A549 (cell line): ENCODE measurements at regions not wholly inside any gene's neighbourhood (a gene's known extent, or its start where the extent isn't known, plus 50 kb on each side); places are given as distances from the start of the nearest gene placed in this dataset.

Experiments used
- ATAC-seq, 2 experiments: fragments of 200-7000 bp in 1 of 2; fragments of >200 bp in 1 of 2; cut with Nextera tagmentation in 1 of 2; cut with Tn5 transposase in 1 of 2; 3 replicates each; pipeline versions ENCODE4 v1.8.0 to v1.9.1; 2018 to 2020; ENCODE audit warnings: mild to moderate bottlenecking in 1 of 2, moderate library complexity in 1 of 2
- CTCF ChIA-PET: fragments of 300-600 bp; sonication (Branson Sonifier 250); formaldehyde crosslinking; extraction: SDS; loops from one replicate; lab custom pipeline; 2021; ENCODE audit warnings: antibody characterized with exemption, inconsistent platforms; lab: Yijun Ruan, JAX
- POLR2A ChIA-PET: fragments of 350-600 bp; formaldehyde crosslinking; extraction: SDS; loops from one replicate; lab custom pipeline; 2021; ENCODE audit warnings: antibody characterized with exemption, inconsistent platforms; lab: Yijun Ruan, JAX
- DNase-seq, 2 experiments: peaks; one replicate each; pipeline versions ENCODE4 v3.0.0 to v3.0.0-alpha.2; 2011 to 2016; ENCODE audit warnings: low read depth in 1 of 2, low spot score in 1 of 2
- FAIRE-seq: peaks from 2 replicates; lab custom pipeline; 2011; peaks lifted over from hg19 to GRCh38; lab: Jason Lieb, UNC
- H3K27ac ChIP-seq, 2 experiments: fragments of >200 bp; sonication (Bioruptor Twin); formaldehyde crosslinking; 3 replicates each; pipeline ENCODE4 v1.5.1; 2016 to 2017
- H3K4me1 ChIP-seq: fragments of >200 bp; sonication (Bioruptor Twin); formaldehyde crosslinking; 3 replicates; pipeline ENCODE4 v1.6.1; 2016
- H3K4me2 ChIP-seq: fragments of >200 bp; sonication (Bioruptor Twin); formaldehyde crosslinking; 3 replicates; pipeline ENCODE4 v1.6.1; 2016
- H3K4me3 ChIP-seq: fragments of >200 bp; sonication (Bioruptor Twin); formaldehyde crosslinking; 3 replicates; pipeline ENCODE4 v1.5.1; 2016
- H3K9me3 ChIP-seq: fragments of >200 bp; sonication (Bioruptor Twin); formaldehyde crosslinking; 3 replicates; pipeline ENCODE4 v1.6.1; 2016
- BCL3 ChIP-seq: fragments of >200 bp; sonication (Bioruptor Twin); formaldehyde crosslinking; IDR thresholded peaks from 3 replicates; pipeline ENCODE4 v1.6.1; 2016
- BHLHE40 ChIP-seq: IDR thresholded peaks from 2 replicates; pipeline ENCODE4 v1.6.1; 2012; ENCODE audit warnings: low read depth, low read length, inconsistent platforms
- CBX2 ChIP-seq: fragments of 200-600 bp; sonication (generic); IDR thresholded peaks from 2 replicates; pipeline ENCODE4 v1.6.1; 2016; ENCODE audit warnings: low read depth, mild to moderate bottlenecking, borderline replicate concordance
- CHD2 ChIP-seq: fragments of 150-350 bp; IDR thresholded peaks from 2 replicates; pipeline ENCODE4 v1.6.1; 2014; ENCODE audit warnings: low read length; ENCODE audit not compliant: partially characterized antibody
- CHD4 ChIP-seq: fragments of 200-600 bp; sonication (generic); IDR thresholded peaks from 2 replicates; pipeline ENCODE4 v1.6.1; 2016; ENCODE audit warnings: antibody characterized with exemption, mild to moderate bottlenecking, borderline replicate concordance
- EHMT2 ChIP-seq: fragments of 200-600 bp; sonication (generic); IDR thresholded peaks from 2 replicates; pipeline ENCODE4 v1.6.1; 2016; ENCODE audit warnings: antibody characterized with exemption, low read depth, mild to moderate bottlenecking, moderate library complexity
- EP300 ChIP-seq, 2 experiments: fragments of >200 bp; sonication (Bioruptor Twin); formaldehyde crosslinking; IDR thresholded peaks; 2 replicates in 1 of 2; 3 replicates in 1 of 2; pipeline ENCODE4 v1.6.1; 2016 to 2017
- FOSB ChIP-seq: fragments of 250-450 bp; sonication (Bioruptor Pico); IDR thresholded peaks from 2 replicates; pipeline ENCODE4 v1.5.0; 2020; ENCODE audit warnings: mild to moderate bottlenecking, moderate library complexity
- FOSL2 ChIP-seq, 2 experiments: fragments of 450-650 bp in 1 of 2; fragments of >200 bp in 1 of 2; sonication (Bioruptor Twin) in 1 of 2; formaldehyde crosslinking; IDR thresholded peaks; 2 replicates each; pipeline versions ENCODE4 v1.5.0 to v1.6.1; 2016 to 2020; ENCODE audit warnings: mild to moderate bottlenecking in 1 of 2, moderate library complexity in 1 of 2
- GATA3 ChIP-seq: IDR thresholded peaks from 2 replicates; pipeline ENCODE4 v1.6.1; 2012; ENCODE audit warnings: borderline replicate concordance
- HEYL ChIP-seq: fragments of 250-450 bp; sonication (Bioruptor Pico); IDR thresholded peaks from 2 replicates; pipeline ENCODE4 v1.8.0; 2021; ENCODE audit warnings: mild to moderate bottlenecking, moderate library complexity
- HOXB5 ChIP-seq: fragments of 250-450 bp; sonication (Bioruptor Pico); IDR thresholded peaks from 2 replicates; pipeline ENCODE4 v1.5.0; 2020; ENCODE audit warnings: mild to moderate bottlenecking, moderate library complexity
- KDM5A ChIP-seq: fragments of 200-600 bp; sonication (generic); IDR thresholded peaks from 2 replicates; pipeline ENCODE4 v1.6.1; 2016; ENCODE audit warnings: antibody characterized with exemption, mild to moderate bottlenecking
- MYC ChIP-seq: IDR thresholded peaks from 2 replicates; pipeline ENCODE4 v1.6.1; 2012; ENCODE audit warnings: mild to moderate bottlenecking, inconsistent platforms, low read length, improper control_type of control experiment, borderline replicate concordance
- NFE2L2 ChIP-seq: fragments of 150-350 bp; conservative IDR thresholded peaks from 2 replicates; pipeline ENCODE4 v1.6.1; 2014; ENCODE audit warnings: low read length
- PHF8 ChIP-seq: fragments of 200-600 bp; sonication (generic); IDR thresholded peaks from 2 replicates; pipeline ENCODE4 v1.6.1; 2016; ENCODE audit warnings: low read depth, mild to moderate bottlenecking, antibody characterized with exemption, moderate library complexity, borderline replicate concordance
- RAD21 ChIP-seq, 2 experiments: fragments of >200 bp in 1 of 2; sonication (Bioruptor Twin) in 1 of 2; formaldehyde crosslinking in 1 of 2; IDR thresholded peaks in 1 of 2; conservative IDR thresholded peaks in 1 of 2; 2 replicates in 1 of 2; 3 replicates in 1 of 2; pipeline ENCODE4 v1.6.1; 2012 to 2018; ENCODE audit warnings: inconsistent platforms in 1 of 2
- RCOR1 ChIP-seq: fragments of 150-350 bp; IDR thresholded peaks from 2 replicates; pipeline ENCODE4 v1.6.1; 2014; ENCODE audit warnings: antibody characterized with exemption, low read length, low read depth
- RNF2 ChIP-seq: fragments of 200-600 bp; sonication (generic); IDR thresholded peaks from 2 replicates; pipeline ENCODE4 v1.6.1; 2016; ENCODE audit warnings: low read depth, mild to moderate bottlenecking, antibody characterized with exemption, moderate library complexity, borderline replicate concordance
- SMC3 ChIP-seq: fragments of >200 bp; sonication (Bioruptor Twin); formaldehyde crosslinking; IDR thresholded peaks from 3 replicates; pipeline ENCODE4 v1.6.1; 2018; ENCODE audit warnings: inconsistent platforms
- TP53 ChIP-seq: fragments of 250-450 bp; sonication (Bioruptor Pico); IDR thresholded peaks from 2 replicates; pipeline ENCODE4 v1.5.0; 2021; ENCODE audit warnings: mild to moderate bottlenecking, moderate library complexity
- USF2 ChIP-seq: fragments of 450-650 bp; IDR thresholded peaks from 2 replicates; pipeline ENCODE4 v1.6.1; 2014; ENCODE audit warnings: antibody characterized with exemption
- WGBS: methylation state at CpG from one replicate; pipeline ENCODE4 v1.1.6; 2017; ENCODE audit errors: missing lambda C conversion rate; 5-methylcytosine and 5-hydroxymethylcytosine counted together
- TF ChIP-seq, protein P1 (sequence below): IDR thresholded peaks from 2 replicates; pipeline ENCODE4 v1.6.1; 2012
- TF ChIP-seq, protein P2 (sequence below): IDR thresholded peaks from 2 replicates; pipeline ENCODE4 v1.6.1; 2012

- DNase-seq (no peak), ATAC-seq (no peak), FAIRE-seq (no peak)
- Histone ChIP-seq H3K27ac (no peak overlapping the region), H3K4me1 (no peaks in the 10 kb centered on the region), H3K4me3 (no peak overlapping the region), H3K9me3 (no peaks in the 10 kb centered on the region), H3K4me2 (no peak overlapping the region)
- TF ChIP-seq CBX2 (no peak), RAD21 (conservative IDR thresholded peaks at IDR 0.05 in 1 of 2, IDR thresholded peaks at IDR 0.05 in 1 of 2) (no peak), HOXB5 (CRISPR knock-in tag) (no peak), EP300 (IDR thresholded peaks at IDR 0.05) (no peak), RCOR1 (no peak), NFE2L2 (no peak), MYC (no peak)
- TF ChIP-seq, protein P1, sequence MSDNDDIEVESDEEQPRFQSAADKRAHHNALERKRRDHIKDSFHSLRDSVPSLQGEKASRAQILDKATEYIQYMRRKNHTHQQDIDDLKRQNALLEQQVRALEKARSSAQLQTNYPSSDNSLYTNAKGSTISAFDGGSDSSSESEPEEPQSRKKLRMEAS = no peak
- POLR2A ChIA-PET = no interaction called here
- CTCF ChIA-PET = interaction anchor here (0.9 to 1.2 kb wide), 2 partner anchors 195 to 468 kb away, joined by 3 read pairs; no protein-coding TSS in a partner anchor
- WGBS = 1% methylated on average over 6 of the region's 6 CpGs
These were observed 73.4 kb upstream of the PROX1 start for GRCh38 chr1:213914392-213914791.

GRCh38 chr1:213921311-213921710 is 66.5 kb upstream of the PROX1 start:
- no peak for ATAC-seq
- H3K4me3 ChIP-seq = no peak overlapping the region
- no peak overlapping the region for H3K4me2 ChIP-seq
- H3K9me3 ChIP-seq = no peaks in the 10 kb centered on the region
- POLR2A ChIA-PET = no interaction called here
- no peak for DNase-seq
- CTCF ChIA-PET = no interaction called here
- WGBS = 10% methylated on average over 2 of the region's 2 CpGs
- TF ChIP-seq USF2 = no peak
- no peak for TF ChIP-seq FOSL2 (IDR thresholded peaks at IDR 0.05)
- no peak for TF ChIP-seq FOSL2 (CRISPR knock-in tag; IDR thresholded peaks at IDR 0.05)
- no peak for TF ChIP-seq TP53 (CRISPR knock-in tag)
- no peak for TF ChIP-seq PHF8
- no peak for TF ChIP-seq BCL3
- no peak for TF ChIP-seq EHMT2
- no peak for TF ChIP-seq BHLHE40
- TF ChIP-seq RAD21 (conservative IDR thresholded peaks at IDR 0.05 in 1 of 2, IDR thresholded peaks at IDR 0.05 in 1 of 2) = no peak
- no peak for TF ChIP-seq FOSB
- no peak for TF ChIP-seq CHD4
- TF ChIP-seq, protein P2, sequence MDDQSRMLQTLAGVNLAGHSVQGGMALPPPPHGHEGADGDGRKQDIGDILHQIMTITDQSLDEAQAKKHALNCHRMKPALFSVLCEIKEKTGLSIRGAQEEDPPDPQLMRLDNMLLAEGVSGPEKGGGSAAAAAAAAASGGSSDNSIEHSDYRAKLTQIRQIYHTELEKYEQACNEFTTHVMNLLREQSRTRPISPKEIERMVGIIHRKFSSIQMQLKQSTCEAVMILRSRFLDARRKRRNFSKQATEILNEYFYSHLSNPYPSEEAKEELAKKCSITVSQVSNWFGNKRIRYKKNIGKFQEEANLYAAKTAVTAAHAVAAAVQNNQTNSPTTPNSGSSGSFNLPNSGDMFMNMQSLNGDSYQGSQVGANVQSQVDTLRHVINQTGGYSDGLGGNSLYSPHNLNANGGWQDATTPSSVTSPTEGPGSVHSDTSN = no peak
- no peak for TF ChIP-seq KDM5A
- no peak for TF ChIP-seq CBX2
- TF ChIP-seq CHD2 = no peak
- TF ChIP-seq EP300 (IDR thresholded peaks at IDR 0.05) = no peak
- TF ChIP-seq HEYL (CRISPR knock-in tag) = no peak
- TF ChIP-seq RNF2 = no peak
- no peak for TF ChIP-seq NFE2L2
- no peak for TF ChIP-seq SMC3
- TF ChIP-seq GATA3 = no peak
- TF ChIP-seq, all 56 proteins: peak for 0
- no peak for FAIRE-seq
- no peak overlapping the region for H3K27ac ChIP-seq
- H3K4me1 ChIP-seq = no peaks in the 10 kb centered on the region
